GM18511 (cell line): ENCODE measurements at regions not wholly inside any gene's neighbourhood (a gene's known extent, or its start where the extent isn't known, plus 50 kb on each side); places are given as distances from the start of the nearest gene placed in this dataset.

Experiments
- ATAC-seq: cut with Tn5 transposase; IDR thresholded peaks from one replicate; pipeline ENCODE4 v1.9.1; 2021; ENCODE audit warnings: mild to moderate bottlenecking, moderate library complexity; ENCODE audit not compliant: unreplicated experiment

- no peak for ATAC-seq
These were observed 338.7 kb downstream of the CDH2 start for GRCh38 chr18:27838225-27838624.

GRCh38 chr18:27826101-27826500 is 350.8 kb downstream of the CDH2 start:
- no peak for ATAC-seq

- ATAC-seq: no peak
These were observed 351.2 kb downstream of the CDH2 start for GRCh38 chr18:27825689-27826088.

DNA sequence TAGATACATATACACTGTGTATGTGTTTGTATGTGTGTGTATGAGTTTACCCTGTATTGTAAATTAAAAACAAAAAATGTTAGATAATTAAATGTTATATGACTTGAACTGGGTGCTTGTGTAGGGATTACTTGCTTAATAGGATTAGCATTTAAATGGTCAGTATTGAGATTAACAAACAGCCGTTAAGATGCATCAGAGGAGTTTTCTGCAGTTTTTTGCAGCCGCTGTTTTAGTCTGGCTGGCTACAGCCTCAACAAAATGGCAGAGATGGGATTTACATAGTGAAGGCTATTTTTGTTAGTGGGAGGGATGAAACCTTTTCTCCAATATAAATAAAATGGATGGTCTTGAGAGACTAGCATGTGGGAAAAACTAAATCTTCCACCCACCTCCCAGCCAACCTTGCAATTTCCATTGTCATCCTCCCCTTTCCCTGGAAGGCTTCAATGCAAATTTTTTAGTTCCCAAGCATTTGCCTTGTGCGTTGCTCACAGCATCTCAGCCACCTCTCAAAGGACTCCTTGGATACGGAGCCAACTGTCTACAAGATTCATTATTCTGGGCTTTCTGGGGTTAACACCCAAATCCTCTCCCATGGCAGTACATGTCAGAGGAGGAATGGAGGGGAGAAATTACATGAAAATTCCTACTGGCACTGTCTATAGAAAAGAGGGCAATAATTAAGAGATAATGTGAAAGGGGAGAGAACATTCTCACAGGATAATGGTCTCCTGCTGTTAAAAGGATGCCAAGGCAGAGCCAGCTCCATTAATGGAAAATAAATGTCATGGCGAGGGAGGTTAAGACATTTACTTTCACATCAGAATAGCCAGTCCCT is 351.9 kb downstream of the CDH2 start:
- no peak for ATAC-seq

- no peak for ATAC-seq
These were observed 352.7 kb downstream of the CDH2 start for GRCh38 chr18:27824275-27824674.

DNA sequence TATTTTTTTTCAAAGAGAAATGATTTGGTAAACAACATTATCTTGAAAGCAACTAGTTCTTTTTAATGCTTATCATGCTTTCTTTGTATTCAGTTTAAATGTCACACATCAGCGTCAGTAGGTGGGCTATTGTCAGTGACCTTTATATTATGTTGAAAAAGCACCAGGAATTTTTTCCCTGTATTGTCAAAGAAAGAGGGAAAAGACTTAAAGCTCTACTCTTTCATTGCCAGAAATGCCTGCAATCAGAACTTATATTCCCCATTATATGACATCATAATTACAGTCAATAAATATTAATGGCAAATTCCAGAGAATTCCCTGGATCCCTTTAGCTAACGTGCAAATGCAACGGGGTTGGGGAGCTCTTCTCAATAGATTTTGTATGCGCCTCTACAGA is 353.9 kb downstream of the CDH2 start:
- no peak for ATAC-seq

- ATAC-seq: no peak
These were observed 368.2 kb downstream of the CDH2 start for GRCh38 chr18:27808683-27809082.

GRCh38 chr18:27803957-27804356 is 373.0 kb downstream of the CDH2 start:
- ATAC-seq: no peak

- no peak for ATAC-seq
These were observed 379.4 kb downstream of the CDH2 start for GRCh38 chr18:27797484-27797883.

GRCh38 chr18:27794181-27794926 is 382.6 kb downstream of the CDH2 start:
- no peak for ATAC-seq

DNA sequence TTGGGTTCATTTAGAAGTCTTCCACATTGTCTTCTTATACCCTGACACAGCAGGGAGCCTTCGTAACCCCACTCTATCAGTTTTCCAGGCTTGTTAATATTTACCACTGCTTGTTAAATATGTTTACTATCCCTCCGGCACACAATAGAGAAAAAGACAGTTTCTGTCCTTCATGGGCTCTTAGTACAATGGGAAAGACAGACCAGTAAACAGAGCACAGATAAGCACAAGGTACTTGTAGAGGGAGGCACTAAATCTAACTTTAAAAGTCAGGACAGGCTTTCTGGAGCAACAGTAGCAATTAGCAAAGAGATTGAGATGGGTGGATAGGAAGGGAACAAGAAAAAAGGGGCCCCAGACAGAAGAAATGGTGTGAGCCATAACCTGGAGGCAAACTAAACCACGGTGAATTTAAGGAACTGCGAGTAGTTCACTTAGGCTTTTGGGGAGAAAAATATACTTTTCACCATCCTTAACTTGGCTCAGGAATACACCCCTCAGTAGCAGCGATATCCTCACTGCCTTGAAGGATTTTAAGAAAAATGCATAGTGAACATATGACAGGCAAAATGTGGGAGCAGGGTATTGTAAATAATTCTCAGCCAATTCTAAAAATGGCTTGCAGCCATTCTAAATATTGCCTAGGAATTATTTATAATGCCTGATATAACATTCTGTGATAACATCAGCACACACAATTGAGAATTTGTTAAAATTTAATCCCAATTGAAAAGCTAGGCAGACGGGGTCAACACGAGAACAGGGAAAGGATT is 383.7 kb downstream of the CDH2 start:
- no peak for ATAC-seq

DNA sequence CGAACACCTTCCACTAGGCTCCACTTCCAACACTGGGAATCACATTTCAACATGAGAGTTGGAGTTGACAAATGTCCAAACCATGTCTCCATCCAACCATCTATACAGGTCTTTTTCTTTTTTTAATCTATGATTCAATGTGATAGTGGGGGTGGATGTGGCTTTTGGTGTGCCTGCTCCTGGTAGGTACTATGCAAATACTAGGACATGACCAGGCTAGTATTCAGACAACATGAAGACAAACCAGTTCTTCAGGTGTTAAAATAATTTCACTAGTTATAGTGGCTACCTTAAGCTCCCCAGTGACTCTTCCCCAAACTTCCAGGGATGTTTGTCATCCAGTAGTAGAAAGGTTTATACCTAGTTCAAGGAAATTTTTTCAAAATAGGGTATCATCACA is 387.5 kb downstream of the CDH2 start:
- no peak for ATAC-seq

DNA sequence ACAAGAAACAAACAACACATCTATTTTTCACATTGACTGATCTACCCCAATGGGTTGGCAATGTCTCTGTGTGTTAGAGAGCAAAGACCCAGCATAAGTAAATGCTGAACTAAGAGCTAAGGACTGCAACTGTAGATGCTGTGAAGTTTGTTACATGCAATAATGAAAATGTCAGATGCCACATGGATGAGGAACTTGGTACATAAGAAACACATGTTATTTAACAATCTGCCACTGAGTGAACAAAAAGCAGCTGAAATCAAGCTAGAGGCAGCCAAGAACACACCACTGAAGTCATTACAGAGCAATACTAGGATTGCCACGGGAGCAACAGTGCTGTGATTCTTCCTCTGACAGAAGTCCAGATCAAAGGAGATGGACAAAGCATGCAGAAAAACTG is 389.4 kb downstream of the CDH2 start:
- no peak for ATAC-seq

- no peak for ATAC-seq
These were observed 391.0 kb downstream of the CDH2 start for GRCh38 chr18:27785815-27786471.

DNA sequence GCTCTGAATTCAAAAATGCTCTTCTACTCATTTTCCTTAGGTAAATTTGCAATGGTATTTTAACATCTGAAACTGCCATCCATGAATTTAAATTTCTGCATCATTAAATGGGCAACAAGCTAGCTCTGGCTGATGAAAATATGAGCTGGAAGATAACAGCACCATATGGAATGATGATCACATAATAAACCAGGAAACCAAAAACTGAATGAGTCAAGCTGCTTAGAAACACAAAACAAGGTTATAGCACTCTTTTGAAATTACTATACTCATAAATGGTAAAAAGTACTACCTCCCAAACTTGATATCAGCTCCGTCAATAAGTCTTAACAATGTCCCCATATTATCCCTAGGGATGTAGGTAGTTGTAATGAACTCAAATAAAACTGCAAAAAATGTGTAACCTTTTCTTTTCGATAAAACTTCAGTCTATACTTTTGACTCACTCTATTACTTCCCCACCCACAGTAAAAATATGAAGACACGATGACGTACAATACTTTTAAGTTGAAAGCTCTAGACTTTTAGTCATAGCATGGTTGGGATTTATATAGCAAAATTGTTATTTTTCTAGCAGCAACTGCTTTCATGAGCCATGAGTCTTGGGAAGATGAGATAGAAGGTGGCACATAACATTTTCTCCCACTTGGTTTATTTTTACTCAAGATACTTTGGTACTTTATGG is 396.7 kb downstream of the CDH2 start:
- ATAC-seq: no peak

DNA sequence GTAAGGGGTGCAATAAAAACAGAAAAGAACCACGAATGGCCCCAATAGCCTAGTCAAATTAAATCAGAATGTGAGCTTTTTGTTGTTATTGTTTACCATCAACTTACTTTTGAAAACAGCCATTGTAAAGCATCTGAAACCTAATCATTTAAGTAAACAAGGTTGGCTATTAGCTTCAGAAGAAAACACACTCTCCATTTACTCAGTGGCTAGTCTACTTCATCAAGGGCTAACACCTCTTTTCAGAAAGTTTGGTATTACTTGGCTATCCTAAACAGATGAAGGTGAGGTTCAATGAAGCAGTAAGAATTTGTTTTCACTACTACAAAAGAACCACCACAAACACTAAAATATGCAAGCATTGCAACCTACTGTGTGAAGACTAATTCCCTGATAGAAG is 398.0 kb downstream of the CDH2 start:
- no peak for ATAC-seq

DNA sequence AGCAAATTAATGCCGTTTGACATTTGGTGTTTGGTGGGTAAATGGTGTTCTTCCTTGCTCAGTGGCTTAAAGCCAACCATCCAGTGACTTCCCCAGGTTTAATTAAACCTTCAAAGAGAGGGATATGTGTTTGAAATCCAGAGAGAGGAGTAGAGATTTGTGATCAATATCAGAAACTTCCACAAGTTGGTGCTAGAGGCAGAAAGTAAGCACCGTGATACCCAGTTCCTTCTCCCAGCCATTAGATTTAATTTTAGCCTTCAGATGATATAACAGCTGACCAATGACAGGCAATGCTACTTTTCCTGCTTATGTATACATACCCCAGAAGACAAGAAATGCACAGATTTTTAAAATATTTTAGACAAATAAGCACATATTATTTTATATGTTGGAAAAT is 398.5 kb downstream of the CDH2 start:
- no peak for ATAC-seq

DNA sequence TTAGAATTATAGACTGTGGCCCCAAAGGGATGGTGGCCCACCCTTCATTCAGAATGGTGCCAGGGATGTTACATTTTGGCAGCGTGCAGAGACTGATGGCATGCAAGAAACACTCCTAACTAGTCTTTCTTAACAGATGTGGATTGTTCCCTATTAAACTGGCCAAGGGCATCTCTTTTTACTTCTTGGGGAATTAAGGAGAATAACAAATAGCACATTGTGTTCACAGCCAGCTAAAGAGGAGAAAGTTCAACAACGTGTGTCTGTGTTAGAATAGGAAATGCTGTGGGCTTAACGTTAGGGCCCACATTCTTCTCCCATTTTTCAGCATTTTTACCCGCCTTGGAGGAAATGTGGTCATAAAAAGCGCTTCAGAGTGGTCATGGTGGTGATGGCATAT is 404.8 kb downstream of the CDH2 start:
- ATAC-seq: no peak

DNA sequence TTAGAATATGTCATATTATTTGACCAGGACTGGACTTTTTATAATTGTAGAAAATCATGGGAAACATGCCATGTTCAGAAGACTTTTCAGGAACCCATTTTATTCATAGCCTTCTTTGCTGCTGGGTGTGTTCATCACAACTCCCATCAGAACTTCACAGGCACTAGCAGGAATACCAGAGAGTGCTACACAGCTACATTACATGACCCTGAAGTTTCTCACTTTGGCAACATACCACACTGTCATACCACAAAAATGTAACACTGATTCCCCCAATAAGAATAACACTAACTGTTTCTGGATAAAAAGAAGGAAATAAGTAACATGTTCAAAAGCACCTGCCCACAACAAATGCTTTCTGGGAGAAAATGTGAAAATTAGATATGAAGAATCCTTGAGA is 405.4 kb downstream of the CDH2 start:
- no peak for ATAC-seq

DNA sequence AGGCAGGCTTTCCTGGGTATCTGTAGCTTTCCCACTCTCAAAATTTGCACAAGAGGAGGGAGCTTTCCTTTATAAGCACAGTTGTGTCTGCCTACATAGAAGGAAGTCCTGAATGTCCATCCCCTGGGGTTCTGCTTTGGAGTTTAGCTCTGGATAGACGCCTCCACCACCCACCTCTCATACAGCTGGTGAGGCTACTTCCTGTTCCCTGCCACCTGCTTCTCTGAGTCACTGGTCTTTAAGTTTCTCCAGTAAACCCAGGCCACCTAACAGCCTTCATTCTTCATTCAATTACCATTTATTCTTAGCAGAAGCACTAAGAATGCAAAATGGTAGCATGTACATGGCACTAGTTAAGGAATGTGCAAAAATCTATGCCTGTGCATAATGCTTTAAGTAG is 407.8 kb downstream of the CDH2 start:
- no peak for ATAC-seq

GRCh38 chr18:27763936-27764335 is 413.0 kb downstream of the CDH2 start:
- ATAC-seq: no peak
